HG03460 (cell line): ENCODE measurements at regions not wholly inside any gene's neighbourhood (a gene's known extent, or its start where the extent isn't known, plus 50 kb on each side); places are given as distances from the start of the nearest gene placed in this dataset.

Experiments used
- ATAC-seq: cut with Tn5 transposase; IDR thresholded peaks from one replicate; pipeline ENCODE4 v1.9.1; 2021; ENCODE audit not compliant: unreplicated experiment

DNA sequence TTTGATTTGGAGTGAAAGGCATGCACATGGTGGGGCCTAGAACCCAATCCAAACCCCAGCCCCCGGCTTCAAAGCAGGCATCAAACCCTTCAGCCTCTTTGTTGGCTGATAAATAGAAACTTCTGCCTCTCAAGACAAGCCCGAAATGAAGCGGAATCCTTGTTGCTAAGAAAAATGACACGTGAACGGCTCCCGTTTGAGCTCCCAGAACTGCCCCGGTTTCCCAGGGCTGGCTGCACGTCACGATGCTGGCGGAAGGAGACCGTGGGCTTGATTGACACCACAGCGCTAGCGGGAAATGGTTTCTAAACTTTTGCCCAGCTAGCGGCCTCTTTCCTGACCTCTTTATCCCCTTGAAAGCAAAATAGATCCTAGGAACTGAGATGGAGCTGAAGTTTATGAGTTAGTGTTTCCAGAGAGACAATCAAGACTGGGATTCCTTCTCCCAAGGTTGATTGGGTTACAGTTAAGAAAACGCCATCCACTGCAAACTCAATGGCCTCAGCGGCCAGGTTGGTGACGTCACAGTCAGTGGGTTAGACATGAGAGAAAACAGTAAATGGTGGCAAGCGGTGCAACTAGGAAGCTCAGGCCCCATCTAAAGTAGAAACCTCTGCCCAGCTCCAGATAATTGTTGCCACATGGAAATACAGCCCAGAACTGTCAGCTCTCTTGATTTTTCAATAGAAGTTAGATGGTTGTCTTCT is 117.0 kb downstream of the ANKRD60 start:
- ATAC-seq, result no peak

DNA sequence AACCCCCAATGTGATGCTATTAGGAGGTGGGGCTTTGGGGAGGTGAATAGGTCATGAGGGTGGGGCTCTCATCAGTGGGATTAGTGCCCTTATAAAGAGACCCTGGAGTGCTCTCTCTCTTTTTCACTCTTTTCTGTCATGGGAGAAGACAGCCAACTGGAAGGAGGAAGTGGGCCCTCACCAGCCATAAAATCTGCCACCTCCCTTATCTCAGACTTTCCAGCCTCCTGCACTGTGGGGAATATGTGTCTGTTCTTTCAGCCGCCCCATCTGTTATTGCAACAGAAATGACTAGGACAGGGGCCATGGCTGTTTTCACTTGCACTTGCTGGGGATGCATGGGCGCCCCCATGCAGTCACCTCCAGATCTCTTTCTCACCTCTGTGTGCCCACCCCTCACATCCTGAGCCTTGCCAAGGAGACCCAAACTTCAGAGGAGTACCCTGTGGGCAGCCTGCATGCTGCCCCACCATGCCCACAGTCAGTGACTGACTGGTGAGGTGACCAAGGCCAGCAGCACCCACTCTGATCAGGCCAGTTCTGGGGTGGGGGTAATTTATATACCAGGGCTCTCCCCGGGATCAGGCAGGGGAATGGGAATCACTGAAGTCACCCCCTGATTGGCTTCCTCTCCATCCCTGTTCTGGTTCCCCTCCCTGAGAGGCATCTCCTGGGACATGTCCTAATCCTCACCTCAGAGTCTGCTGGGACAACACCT is 118.4 kb downstream of the ANKRD60 start:
- no peak for ATAC-seq

DNA sequence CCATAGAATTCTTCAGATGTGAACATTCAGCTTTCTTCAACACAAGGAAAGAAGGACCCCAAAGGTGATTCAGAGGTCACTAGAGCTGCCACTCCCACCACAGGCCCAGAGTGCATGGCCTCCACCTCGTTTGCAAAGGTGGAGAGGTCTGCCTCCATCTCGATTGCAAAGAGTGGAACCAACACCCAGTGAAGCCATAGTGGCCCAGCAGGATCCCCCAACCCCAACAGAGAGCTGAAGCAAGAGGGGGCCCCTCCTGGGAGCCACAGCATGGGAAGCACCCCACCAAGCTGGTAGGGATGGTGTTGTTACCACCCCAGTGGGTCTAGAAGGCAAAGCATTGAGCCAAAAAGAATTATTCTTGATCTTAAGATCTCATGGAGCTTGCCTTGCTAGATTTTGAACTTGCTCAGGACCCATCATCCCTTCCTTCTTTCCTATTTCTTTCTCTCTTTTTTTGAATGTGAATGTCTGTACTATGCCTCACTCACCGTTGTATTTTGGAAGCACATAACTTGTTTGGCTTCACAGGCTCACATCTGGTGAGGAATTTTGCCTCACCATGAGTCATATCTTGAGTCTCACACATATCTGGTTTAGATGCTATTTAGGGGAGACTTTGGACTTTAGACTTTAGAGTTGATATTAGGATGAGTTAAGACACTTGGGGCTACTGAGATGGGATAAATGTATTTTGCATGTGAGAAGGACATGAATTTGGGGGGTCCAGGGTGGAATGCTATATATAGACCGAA is 119.2 kb downstream of the ANKRD60 start:
- ATAC-seq, result no peak

DNA sequence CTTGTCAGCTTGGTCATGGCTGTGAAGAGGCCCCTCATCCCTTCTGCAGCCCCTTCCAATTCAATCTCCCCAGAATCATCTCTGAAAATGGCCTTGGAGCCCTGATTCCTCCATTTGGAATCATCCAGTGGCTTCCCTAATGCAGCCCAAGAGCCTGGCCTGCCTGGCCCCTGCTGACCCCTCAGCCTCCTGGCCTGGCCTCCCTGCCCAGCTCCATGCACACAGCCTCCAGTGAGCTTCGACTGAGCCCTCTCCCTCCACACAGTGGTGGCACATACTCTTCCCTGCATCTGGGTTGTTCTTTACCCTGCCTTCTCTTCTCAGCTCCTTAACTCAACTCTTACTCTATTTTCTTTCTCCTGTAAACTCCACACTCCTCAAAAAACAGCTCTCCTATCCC is 120.9 kb downstream of the ANKRD60 start:
- ATAC-seq, result no peak

DNA sequence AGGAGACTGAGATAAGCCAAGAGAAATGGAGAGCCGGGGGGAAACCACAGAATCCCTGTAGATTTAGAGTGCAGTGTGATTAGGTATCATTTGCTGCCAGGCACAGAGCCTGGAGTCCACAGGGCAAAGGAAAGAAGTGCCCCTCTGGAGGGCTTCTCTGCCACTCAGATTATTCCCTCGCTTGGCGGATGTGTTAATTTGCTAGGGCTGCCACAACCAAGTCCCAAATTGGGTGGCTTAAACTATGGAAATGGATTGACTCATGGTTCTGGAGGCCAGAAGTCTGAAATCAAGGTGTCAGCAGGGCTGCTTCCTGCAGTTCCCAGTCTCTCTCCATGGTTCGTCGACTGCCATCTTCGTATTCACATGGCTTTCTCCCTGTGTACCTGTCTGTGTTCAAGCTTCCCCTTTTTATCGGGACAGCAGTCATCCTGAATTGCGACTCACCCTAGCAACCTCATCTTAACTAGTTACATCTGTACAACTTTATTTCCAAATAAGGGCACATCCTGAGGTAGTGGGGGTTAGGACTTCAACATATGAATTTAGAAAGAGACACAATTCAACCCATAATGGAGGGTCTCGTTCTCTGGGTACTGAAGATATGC is 122.2 kb downstream of the ANKRD60 start:
- no peak for ATAC-seq

DNA sequence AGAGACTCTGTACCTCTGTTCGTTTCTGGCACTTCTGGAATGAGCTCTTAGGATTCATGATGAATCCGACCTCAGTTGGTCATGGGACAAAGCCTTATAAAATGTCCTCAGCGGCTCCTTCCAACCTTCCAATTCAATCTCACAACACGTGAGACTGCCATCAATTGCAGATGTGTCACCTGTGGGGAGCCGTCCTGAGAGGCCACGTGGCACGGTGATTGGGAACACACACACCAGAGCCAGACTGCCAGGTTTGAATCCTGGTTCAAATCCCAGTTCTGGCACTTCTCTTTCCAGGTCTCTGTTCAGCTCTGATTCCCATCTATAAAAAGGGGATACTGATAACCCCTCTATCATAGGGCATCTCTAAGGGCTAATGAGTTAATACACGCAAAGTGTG is 124.5 kb downstream of the ANKRD60 start:
- no peak for ATAC-seq

DNA sequence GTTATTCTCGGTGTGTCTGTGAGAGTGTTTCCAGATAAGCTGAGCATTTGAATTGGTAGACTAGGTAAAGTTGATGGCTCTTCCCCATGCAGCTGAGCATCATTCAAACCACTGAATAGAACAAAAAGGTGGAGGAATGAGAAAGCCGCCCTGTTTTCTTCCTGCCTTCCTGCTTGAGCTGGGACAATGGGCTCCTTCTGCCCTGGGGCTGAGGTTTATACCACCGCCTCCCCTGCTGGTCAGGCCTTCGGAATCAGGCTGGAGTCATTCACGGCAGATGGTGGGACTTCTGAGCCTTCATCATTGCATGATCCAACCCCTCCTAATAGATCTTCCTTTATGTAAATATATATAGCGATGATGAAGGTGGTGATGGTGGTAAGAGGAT is 124.9 kb downstream of the ANKRD60 start:
- no peak for ATAC-seq

DNA sequence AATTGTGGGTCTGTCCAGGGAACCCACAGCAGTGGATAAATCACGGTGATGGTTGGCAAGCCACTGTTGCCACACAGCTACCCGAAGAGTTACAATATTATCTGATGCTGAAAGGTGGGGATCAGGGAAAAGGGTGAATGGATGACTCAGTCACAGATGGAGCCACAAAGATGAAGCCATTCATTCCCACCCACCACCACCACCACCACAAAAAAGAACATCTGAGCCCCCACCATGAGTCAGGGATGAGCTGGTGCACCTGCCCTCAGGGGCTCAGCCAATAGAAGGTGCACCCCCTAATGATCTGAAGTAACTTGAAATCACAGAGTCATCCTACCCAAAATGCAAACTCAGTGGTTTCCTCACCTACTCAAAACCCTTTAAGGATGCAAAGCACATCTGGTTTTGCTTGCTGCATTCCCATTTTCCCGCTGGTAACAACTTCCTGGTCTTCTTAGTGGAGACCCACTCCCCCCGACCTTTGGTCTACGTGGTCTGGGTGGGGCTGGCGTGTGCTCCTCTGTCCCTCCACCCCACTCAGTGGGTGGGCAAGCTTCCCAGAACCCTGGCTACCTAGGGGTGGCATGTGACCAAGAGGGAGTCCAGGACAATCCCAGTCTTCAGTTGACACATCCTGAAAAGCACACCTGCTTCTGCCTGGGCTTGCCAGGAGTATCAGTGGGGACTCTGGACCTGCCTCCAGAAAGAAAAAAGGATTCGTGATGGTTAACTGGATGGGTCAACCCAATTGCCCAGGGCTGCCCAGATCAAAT is 125.5 kb downstream of the ANKRD60 start:
- ATAC-seq, result no peak

DNA sequence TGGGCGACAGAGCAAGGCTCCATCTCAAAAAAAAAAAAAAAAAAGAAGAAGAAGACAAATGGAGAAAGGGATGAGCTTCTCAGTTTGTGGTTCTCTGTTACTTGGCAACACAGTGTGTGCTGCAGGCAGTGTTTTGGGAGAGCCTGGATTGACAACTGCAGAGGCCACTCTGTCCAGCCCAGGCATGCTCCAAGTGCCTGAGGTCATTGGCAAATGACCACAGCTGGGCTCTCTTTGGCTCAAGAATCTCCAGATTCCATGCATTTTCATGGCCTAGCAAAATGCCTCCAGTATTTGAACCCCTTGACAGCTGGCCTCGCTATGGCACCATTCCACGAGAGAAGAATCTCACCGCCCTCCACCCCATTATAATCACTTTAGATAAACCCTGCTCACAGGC is 126.2 kb downstream of the ANKRD60 start:
- ATAC-seq, result no peak

DNA sequence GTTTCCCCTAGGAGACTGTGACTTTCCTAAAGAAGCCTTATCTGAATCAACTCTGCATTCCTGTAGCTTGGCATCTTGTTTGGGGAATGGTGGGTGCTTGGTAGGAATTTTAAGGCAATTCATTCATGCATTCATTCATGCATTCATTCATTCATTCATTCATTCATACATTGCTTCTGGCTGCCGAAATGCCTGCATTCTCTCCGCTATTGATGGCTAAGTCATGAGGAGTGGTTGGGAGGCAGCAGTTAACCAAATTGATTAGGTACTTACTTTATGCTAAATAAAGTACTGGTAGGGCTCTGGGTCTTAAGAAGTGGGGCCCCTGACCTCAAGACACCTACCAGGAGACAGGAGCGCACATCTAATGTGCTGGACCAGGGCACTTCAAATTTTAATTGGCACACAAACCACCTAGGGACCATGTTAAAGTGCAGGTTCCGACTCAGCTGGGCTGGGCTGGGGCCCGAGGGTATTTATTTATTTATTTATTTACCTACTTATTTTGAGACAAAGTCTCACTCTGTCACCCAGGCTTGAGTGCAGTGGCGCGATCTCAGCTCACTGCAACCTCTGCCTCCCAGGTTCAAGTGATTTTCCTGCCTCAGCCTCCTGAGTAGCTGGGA is 127.6 kb downstream of the ANKRD60 start:
- ATAC-seq, result no peak

DNA sequence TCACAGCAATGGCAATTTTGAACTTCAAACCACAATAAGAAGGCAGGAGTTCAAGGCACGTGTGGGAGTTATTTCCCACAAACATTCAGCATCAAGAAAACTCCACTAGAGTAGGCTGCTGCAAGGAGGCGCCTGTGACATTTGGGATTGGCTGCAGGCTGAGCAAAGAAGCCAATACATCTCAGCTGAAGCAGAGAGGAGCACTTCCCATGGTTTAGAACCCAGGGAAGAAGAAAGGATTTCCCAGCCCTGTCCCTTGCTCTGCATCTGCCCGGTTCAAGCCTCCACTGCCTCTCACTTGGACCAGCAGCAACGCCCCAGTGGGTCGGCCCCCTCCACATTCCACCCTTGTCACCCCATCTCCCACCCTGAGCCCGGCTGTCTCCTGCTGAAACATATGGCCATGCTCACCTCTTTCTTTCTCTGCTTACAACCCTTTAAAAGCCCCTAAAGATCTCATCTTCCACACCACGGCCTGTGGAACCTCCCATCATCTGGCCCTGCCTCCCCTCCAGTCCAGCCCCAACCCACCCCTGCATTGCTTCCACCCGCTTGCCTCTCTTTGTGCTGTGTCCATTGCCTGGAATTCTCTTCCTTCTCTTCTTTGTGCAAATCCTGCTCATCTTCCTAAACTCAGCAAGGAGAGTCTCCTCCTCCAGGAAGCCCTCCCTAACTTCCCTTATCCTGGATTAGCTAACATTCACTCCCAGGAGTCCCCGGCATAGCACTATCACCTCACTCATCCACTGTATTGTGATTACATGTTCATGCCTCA is 128.3 kb downstream of the ANKRD60 start:
- ATAC-seq, result no peak

DNA sequence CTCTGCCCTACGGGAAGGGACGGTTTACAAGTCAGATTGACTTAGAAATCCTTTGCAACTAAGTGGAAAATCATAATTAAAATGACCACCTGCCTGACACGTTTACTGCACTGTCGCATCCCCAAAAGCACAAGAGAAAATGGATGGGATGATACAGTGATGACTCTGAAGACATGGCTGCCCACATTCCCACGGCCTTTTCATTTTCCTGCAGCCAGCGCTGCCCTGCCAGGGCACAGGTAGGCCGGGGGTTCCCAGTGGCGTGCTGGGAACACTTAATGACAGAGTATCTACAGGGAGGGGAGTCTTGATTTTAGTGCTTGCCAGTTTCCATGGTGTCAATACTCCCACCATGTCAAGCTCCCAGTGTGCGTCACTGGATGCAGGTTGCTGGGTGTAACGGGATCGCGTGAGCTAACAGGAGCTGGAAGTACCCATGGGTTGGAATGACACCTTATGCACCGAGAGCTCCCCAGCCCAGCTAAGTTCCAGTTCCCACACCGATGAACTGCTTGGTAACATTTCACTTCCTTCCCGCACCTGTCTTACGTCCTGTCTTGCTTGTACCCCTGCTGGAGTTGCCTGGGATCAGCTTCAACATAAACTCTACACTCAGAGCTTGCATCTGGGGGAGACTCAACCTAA is 129.0 kb downstream of the ANKRD60 start:
- ATAC-seq, result no peak

DNA sequence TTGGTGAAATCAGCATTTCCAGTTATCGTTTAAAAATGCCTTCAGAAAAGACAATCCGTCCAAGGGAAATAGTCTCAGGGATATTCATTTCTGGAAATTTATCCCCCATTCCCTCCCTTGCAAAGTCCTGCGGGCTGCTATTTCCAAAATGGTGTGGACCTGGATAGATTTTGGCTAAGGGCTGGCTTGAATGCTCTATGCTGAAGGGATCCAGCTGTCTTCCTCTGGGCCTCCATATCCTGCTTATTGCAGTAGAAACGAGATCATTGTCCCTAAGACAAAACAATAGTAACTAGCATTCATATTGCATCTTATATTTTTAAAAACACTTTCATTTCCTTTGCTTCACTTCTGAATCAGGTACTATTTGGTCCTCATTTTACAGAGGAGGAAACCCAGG is 129.9 kb downstream of the ANKRD60 start:
- ATAC-seq, result no peak

DNA sequence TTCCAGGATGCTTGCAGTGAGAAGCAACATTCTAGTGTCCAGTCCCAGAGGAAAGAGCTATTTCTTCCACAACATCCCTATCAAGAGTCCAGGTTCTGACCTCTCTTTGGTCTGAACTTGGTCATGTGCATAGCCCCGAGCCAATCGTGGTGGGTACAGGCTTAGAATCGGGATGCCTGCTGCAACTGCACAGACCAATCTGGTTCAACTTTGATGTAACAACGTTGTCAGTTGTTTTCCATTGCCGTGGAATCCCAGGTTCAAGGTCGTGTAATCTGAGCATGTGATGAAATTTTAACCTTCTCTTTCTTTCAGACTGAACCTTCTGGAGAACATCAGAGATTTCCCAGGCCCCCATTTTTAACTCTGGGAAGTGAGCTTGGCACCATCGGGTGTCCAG is 130.5 kb downstream of the ANKRD60 start:
- ATAC-seq, result no peak

DNA sequence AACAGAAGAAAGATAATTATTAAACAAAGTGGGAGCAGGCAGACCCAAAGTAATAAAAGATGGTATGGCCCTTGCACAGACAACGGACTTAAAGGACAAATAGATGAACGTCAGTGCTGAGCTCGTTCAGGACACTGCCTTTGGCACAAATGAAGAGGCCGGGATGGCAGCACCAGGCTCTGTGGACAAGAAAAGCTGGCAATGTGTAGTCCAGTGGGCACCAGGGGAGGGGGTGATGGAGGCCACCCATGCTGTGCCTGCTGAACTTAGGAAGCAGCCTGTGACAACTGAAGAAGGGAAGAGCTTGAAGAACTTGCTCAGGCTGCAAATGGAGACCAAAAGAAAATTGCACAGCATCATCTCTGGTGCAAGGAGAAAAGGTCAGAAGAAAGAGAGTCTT is 131.0 kb downstream of the ANKRD60 start:
- no peak for ATAC-seq

DNA sequence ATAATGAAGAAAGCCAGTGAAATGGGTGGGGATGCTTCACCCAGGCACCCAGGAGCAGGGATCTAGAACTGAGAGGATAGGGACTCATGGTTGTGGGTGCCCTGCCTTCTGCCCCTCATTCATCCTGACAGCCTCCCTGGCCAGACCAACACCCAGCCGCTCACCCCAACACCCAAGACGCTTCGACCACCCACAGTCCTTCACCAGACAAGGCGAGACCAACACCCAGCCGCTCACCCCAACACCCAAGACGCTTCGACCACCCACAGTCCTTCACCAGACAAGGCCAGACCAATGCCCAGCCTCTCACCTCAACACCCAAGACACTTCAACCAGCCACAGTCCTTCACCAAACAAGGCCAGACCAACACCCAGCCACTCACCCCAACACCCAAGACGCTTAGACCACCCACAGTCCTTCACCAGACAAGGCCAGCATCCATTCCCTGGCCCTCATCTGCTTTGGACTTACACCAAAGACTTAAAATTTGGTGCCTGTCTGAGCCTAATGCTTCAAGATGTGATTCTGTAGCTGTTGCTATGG is 131.5 kb downstream of the ANKRD60 start:
- ATAC-seq, result no peak

DNA sequence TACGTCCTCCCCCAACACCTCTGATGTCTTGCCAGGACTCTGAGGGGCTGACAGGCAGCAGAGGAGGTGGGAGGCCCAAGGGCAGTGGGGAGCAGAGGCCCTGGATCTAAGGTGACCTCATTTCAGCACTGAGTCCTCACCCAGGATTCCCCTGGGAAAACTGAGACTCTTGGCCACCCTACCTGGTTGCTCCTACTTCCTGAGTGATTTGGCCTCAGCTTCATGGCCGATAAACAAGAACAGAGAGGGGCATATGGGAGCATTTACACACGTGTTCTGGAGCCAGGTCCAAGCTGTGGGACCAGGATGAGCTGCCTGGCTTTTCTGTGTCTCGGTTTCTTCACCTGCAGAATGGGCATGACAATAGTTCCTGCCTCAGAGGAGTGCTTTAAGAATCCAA is 133.8 kb downstream of the ANKRD60 start:
- ATAC-seq, result no peak

DNA sequence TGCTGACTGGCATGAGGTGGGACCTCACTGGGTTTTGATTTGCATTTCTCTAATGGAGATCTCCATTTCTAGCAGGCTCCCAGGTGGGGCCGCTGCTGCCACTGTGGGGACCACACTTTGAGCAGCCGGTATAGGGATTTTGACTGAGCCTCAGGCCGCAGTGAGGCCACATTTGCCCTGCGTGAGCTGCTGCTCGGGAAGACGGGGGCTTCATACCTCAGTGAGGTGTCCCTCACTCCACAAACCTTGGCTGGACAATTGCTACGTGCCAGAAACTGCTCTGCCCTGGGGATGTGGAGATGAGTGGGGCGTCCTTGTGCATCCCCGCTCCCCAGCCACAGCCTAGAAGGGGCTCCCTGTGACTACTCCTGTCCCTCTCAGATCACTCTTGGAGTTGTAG is 134.3 kb downstream of the ANKRD60 start:
- ATAC-seq, result no peak

DNA sequence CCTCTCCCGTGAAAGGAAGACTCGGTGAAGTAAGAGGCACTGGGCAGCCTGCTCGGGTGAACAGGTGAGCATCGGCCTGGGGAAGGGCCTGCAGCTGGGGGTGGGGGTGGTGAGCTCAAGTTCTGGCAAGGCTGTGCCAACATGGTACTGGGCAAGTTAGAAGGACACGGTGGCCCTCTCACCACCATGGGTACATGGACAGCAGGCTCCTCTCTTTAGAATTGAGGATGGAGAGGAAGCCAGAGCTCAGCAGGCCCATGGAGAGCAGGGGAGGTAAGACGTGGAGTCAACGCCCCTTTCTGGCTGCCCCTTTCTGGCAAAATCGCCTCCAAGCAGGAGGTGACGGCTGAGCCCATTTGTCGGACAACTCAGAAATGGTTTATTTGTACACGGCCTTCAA is 135.6 kb downstream of the ANKRD60 start:
- no peak for ATAC-seq
